Activated T-cell treated with anti-CD3 and anti-CD28 coated beads, Interleukin-2, amount 50 U/mL, for 24 hours (primary cell): ENCODE measurements at regions not wholly inside any gene's neighbourhood (a gene's known extent, or its start where the extent isn't known, plus 50 kb on each side); places are given as distances from the start of the nearest gene placed in this dataset.
A peak's percentile ranks its signal among the peaks of the same experiment; 100 is the strongest.
"Not testable (repeated sequence)": the region's sequence is repeated elsewhere in the genome, so short reads cannot be mapped to it uniquely, and the experiment has no call there.

Source experiments
- DNase-seq: peaks from one replicate; pipeline ENCODE4 v3.0.0-alpha.2; 2020
- H3K27ac Mint-ChIP-seq: 2 replicates; pipeline ENCODE4 v1.8.0; 2020; ENCODE audit warnings: mild to moderate bottlenecking, mixed read lengths
- H3K27me3 Mint-ChIP-seq: 2 replicates; pipeline ENCODE4 v1.8.0; 2020; ENCODE audit warnings: mixed read lengths
- H3K36me3 Mint-ChIP-seq: 2 replicates; pipeline ENCODE4 v1.8.0; 2020; ENCODE audit warnings: low read depth, mixed read lengths
- H3K4me1 Mint-ChIP-seq: 2 replicates; pipeline ENCODE4 v1.8.0; 2020; ENCODE audit warnings: low read depth, mixed read lengths
- H3K4me3 Mint-ChIP-seq: 2 replicates; pipeline ENCODE4 v1.8.0; 2020; ENCODE audit warnings: mild to moderate bottlenecking, moderate library complexity, mixed read lengths
- H3K9me3 Mint-ChIP-seq: 2 replicates; pipeline ENCODE4 v1.8.0; 2020; ENCODE audit warnings: mixed read lengths

DNA sequence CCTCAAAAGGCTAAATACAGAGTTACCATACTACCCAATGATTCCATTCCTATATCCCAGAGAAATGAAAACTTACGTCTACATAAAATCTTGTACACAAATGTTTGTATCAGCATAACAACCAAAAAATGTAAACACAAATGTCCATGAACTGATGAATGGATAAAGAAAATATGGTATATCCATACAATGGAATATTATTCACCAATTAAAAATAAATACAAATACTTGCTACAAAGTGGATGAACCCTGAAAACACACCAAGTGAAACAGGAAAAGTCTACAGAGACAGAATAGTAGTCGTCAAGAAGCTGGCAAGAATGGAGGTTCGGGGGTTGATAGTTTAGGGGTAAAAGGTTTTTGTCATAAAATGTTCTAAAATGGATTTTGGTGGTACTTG lies 54.0 kb upstream of the ANKRD28 start:
- DNase-seq = no peak

DNA sequence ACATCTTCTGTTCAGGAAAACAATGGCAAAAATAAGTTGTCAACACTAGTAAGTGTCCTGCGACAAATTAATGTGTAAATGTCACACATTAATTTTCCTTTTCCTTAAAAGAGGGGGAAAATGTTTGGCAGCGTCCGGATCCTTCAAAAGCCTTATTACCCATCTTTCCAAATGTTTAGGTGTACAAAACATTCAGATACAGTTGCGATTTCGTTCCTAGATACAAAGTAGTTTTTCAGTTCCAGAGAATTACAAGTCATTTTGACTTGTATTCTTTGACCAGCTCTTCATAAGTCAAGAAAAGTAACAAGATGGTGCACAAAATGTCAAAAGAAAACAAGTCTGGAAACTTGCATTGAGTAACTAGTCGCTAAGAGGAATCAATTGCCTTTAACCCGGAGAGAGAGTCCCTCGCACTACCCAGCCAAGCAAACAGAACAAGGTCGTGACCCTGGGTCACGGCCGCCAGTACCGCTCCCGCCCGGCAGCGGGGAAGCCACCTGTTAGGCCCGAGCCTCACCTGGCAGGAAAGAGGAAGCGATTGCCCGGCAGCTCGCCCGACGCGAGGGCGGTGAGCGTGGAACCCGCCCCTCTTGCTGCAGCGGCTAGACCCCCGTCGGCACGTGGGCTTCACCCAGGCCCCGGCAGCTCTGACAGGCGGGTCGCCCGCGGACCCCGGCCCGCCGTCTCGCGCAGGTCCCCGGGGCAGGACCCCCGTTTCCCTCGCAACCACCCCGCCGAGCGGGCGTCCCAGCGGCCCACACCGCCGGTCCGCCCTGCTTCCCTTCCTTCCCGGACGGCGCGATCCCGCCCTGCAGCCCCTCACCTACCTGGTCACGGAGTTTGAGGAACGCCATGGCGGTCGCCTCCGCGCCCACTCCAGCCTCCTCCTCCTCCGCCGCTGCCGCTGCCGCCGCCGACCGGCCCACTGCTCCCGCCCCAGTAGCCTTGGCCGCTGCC lies 61.0 kb upstream of the ANKRD28 start:
- no peaks in the 10 kb centered on the region for H3K27me3 Mint-ChIP-seq
- H3K9me3 Mint-ChIP-seq = no peaks in the 10 kb centered on the region
- peaks cover 54% of the 10 kb centered on the region for H3K4me1 Mint-ChIP-seq
- H3K27ac Mint-ChIP-seq = peak overlapping the region; percentile 85
- peak; percentile 73 for DNase-seq
- H3K4me3 Mint-ChIP-seq = peak overlapping the region; percentile 96
- peaks cover 30% of the 10 kb centered on the region for H3K36me3 Mint-ChIP-seq

More for the DNA sequence above, 54.0 kb upstream of the ANKRD28 start:
- H3K4me3 Mint-ChIP-seq = no peak overlapping the region
- H3K9me3 Mint-ChIP-seq = peaks cover 5% of the 10 kb centered on the region
- no peaks in the 10 kb centered on the region for H3K27me3 Mint-ChIP-seq
- H3K4me1 Mint-ChIP-seq = peaks cover 37% of the 10 kb centered on the region
- no peak overlapping the region for H3K27ac Mint-ChIP-seq
- H3K36me3 Mint-ChIP-seq = peaks cover 32% of the 10 kb centered on the region

- Mint-ChIP-seq H3K4me3 (peak overlapping the region; percentile 96), H3K27ac (peak overlapping the region; percentile 97), H3K4me1 (peaks cover 47% of the 10 kb centered on the region), H3K9me3 (no peaks in the 10 kb centered on the region), H3K36me3 (peaks cover 28% of the 10 kb centered on the region), H3K27me3 (no peaks in the 10 kb centered on the region)
- DNase-seq = peak; percentile 86
Observed at GRCh38 chr3:15859507-15860013, 61.8 kb upstream of the ANKRD28 start.

DNA sequence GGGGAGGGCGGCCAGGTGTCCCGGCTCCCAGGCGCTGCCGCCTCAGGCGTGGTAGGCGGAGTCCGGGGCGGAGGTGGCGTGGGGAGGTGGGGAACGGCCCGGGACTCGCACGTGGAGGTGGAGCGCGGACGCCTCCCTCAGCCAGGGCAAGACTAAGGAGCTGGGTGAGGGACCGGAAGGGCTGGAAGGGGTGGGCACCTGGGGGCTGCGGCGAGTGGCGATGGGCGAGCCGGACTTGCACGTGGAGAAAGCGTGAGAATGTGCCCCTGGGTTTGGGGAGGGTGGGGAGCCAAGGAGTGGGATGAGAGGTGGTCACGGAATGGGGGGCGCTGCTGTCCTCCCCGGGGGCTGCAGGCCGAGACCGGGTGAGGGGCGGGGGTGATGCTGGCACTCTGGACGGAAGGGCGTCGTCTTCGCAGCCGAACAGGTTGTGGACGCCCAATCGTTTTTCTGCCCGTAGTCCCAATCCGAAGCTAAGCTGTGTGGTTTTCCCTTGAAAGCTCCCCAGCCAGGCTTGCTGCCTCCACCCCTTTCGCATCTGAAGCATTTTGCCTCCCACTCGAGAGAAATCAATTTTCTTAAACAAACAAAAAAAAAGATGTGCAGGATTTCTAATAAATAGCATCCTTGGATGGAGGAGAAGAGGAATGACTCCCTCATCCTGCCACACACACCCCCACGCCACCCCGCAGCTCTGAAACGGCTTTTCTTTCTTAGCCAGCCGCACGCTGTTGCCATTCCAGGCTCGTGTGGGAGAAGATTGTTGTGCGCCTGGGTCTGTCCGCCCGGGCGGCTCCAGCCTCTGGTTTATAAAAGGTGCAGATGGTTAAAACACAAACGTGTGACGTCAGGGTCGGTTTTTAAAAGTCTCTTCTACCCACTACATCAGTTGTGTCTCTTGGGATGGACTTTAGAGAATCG lies 62.5 kb upstream of the ANKRD28 start:
- Mint-ChIP-seq H3K27me3 (no peaks in the 10 kb centered on the region), H3K9me3 (no peaks in the 10 kb centered on the region), H3K4me1 (peaks cover 45% of the 10 kb centered on the region), H3K36me3 (peaks cover 29% of the 10 kb centered on the region), H3K4me3 (peak overlapping the region; percentile 83), H3K27ac (peak overlapping the region; percentile 88)
- DNase-seq = peak; percentile 73

GRCh38 chr3:15861163-15861562 lies 63.4 kb upstream of the ANKRD28 start:
- peak overlapping the region; percentile 83 for H3K4me3 Mint-ChIP-seq
- no peak overlapping the region for H3K27ac Mint-ChIP-seq
- no peak for DNase-seq
- peaks cover 25% of the 10 kb centered on the region for H3K36me3 Mint-ChIP-seq
- H3K9me3 Mint-ChIP-seq = no peaks in the 10 kb centered on the region
- no peaks in the 10 kb centered on the region for H3K27me3 Mint-ChIP-seq
- peaks cover 39% of the 10 kb centered on the region for H3K4me1 Mint-ChIP-seq

DNA sequence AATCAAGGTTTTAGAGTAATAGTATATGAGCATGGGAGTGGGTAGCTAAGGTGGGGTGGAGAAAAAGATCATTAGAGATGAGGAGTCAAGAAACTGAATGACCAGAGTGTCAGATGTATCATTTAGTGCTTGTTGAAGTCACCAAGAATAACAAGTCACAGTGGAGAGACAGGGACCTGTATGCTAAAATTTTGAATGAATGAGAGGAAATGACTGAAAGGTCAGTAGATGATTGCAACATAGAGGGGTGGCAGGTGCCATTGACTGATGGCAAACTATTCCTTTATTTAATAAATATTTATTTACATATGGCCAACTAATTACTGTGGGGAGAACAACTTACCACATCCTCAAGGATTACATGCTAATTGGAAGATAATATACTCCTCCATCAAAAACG lies 75.0 kb upstream of the ANKRD28 start:
- Mint-ChIP-seq H3K36me3 (no peaks in the 10 kb centered on the region), H3K27ac (no peak overlapping the region)

DNA sequence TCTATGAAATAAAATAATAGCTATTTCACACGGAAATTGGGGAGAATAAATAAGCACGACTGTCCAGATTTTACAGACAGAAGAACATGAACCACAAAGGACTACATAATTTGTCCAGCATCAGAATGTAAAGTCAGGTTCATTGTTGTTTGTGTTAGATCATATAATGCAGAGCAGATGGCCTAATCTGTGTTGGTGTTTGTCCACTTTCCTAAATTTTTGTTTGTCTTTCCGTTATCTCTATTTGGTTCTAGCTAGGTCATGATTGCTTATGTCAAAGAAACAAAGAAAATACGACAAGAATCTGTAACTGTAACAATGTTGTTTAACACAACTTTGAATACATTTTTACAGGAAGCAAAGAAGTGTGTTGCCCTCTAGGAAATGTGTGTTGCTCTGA lies 75.6 kb upstream of the ANKRD28 start:
- H3K27me3 Mint-ChIP-seq = no peaks in the 10 kb centered on the region
- H3K27ac Mint-ChIP-seq = no peak overlapping the region
- no peak overlapping the region for H3K4me3 Mint-ChIP-seq
- DNase-seq = no peak
- no peaks in the 10 kb centered on the region for H3K9me3 Mint-ChIP-seq
- H3K4me1 Mint-ChIP-seq = no peaks in the 10 kb centered on the region
- peaks cover 5% of the 10 kb centered on the region for H3K36me3 Mint-ChIP-seq

More for the DNA sequence above, 75.0 kb upstream of the ANKRD28 start:
- H3K9me3 Mint-ChIP-seq = no peaks in the 10 kb centered on the region
- no peaks in the 10 kb centered on the region for H3K27me3 Mint-ChIP-seq
- H3K4me3 Mint-ChIP-seq = no peak overlapping the region
- DNase-seq = no peak
- no peaks in the 10 kb centered on the region for H3K4me1 Mint-ChIP-seq

GRCh38 chr3:15875016-15875689 lies 77.4 kb upstream of the ANKRD28 start:
- no peak for DNase-seq
- H3K27ac Mint-ChIP-seq = no peak overlapping the region
- no peaks in the 10 kb centered on the region for H3K4me1 Mint-ChIP-seq
- H3K36me3 Mint-ChIP-seq = peaks cover 5% of the 10 kb centered on the region
- H3K27me3 Mint-ChIP-seq = no peaks in the 10 kb centered on the region
- no peak overlapping the region for H3K4me3 Mint-ChIP-seq
- no peaks in the 10 kb centered on the region for H3K9me3 Mint-ChIP-seq

GRCh38 chr3:15876669-15877068 lies 78.9 kb upstream of the ANKRD28 start:
- DNase-seq = no peak
- Mint-ChIP-seq H3K36me3 (peaks cover 5% of the 10 kb centered on the region), H3K9me3 (no peaks in the 10 kb centered on the region), H3K27me3 (no peaks in the 10 kb centered on the region), H3K4me1 (no peaks in the 10 kb centered on the region), H3K27ac (no peak overlapping the region), H3K4me3 (no peak overlapping the region)

- Mint-ChIP-seq H3K27ac (no peak overlapping the region), H3K9me3 (no peaks in the 10 kb centered on the region), H3K36me3 (peaks cover 5% of the 10 kb centered on the region), H3K4me1 (no peaks in the 10 kb centered on the region), H3K4me3 (no peak overlapping the region), H3K27me3 (no peaks in the 10 kb centered on the region)
- DNase-seq = no peak
Observed at GRCh38 chr3:15877813-15878212, 80.0 kb upstream of the ANKRD28 start.

DNA sequence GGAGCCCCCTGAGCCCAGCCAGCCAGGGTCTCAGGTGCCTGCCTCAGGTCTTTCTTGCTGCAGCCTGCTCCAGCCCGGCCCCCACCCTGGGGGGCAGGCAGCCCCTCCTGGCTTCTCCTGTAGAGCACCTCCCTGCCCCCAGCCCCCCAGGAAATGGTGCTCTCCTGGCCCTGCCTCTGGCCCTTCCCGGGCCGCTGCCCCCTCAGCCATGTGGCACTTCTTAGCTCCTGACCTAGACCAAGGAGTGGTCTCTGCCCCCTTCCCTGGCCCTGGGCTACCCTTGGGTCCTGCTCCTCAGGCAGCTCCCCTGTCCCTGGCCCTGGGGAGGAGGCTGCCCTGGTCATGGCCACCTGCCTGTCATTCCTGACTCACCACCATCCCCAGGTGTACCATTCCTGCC lies 82.0 kb upstream of the ANKRD28 start:
- H3K4me3 Mint-ChIP-seq, H3K27me3 Mint-ChIP-seq, H3K27ac Mint-ChIP-seq, H3K9me3 Mint-ChIP-seq, H3K4me1 Mint-ChIP-seq, H3K36me3 Mint-ChIP-seq, DNase-seq: not testable (repeated sequence)

GRCh38 chr3:15882577-15882976 lies 84.8 kb upstream of the ANKRD28 start:
- Mint-ChIP-seq H3K27ac (no peak overlapping the region), H3K36me3 (peaks cover 5% of the 10 kb centered on the region), H3K27me3 (no peaks in the 10 kb centered on the region), H3K4me3 (no peak overlapping the region), H3K4me1 (no peaks in the 10 kb centered on the region), H3K9me3 (peaks cover 2% of the 10 kb centered on the region)
- no peak for DNase-seq

DNA sequence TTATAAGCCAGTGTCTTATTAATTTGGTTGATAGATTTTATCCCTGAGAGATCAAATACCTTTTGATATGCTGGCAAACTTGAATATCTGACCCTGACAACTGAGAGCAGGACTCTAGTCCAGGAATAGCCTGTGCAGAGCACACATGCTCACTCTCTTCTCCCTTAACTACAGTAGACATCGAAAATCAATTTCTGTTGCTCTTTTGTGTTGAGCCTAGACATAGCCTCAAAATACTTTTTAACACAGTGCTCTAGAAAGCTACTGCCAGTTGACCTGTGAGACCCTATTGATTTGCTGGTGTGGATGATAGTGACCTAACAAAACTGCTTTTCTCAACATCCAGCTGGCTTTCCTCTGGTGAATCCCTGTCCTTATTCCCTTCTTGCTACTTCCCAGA lies 86.4 kb upstream of the ANKRD28 start:
- H3K27ac Mint-ChIP-seq = no peak overlapping the region
- H3K27me3 Mint-ChIP-seq = no peaks in the 10 kb centered on the region
- peaks cover 2% of the 10 kb centered on the region for H3K9me3 Mint-ChIP-seq
- DNase-seq = no peak
- no peak overlapping the region for H3K4me3 Mint-ChIP-seq
- no peaks in the 10 kb centered on the region for H3K36me3 Mint-ChIP-seq
- H3K4me1 Mint-ChIP-seq = no peaks in the 10 kb centered on the region

GRCh38 chr3:15886521-15886920 lies 88.7 kb upstream of the ANKRD28 start:
- DNase-seq = no peak
- Mint-ChIP-seq H3K4me3 (no peak overlapping the region), H3K36me3 (no peaks in the 10 kb centered on the region), H3K27ac (no peak overlapping the region), H3K4me1 (no peaks in the 10 kb centered on the region), H3K9me3 (peaks cover 2% of the 10 kb centered on the region), H3K27me3 (no peaks in the 10 kb centered on the region)
